Fibroblast of pulmonary artery (primary cell): ENCODE measurements at regions not wholly inside any gene's neighbourhood (a gene's known extent, or its start where the extent isn't known, plus 50 kb on each side); places are given as distances from the start of the nearest gene placed in this dataset.
"Not testable (repeated sequence)": the region's sequence is repeated elsewhere in the genome, so short reads cannot be mapped to it uniquely, and the experiment has no call there.

Source experiments
- DNase-seq: peaks from one replicate; pipeline ENCODE4 v3.0.0-alpha.2; 2010; ENCODE audit warnings: low read depth
- H3K4me3 ChIP-seq: replicated peaks from 2 replicates; pipeline ENCODE4 v1.5.1; 2011; ENCODE audit warnings: low read depth, mild to moderate bottlenecking, control low read depth, low read length, moderate library complexity
- CTCF ChIP-seq: IDR thresholded peaks from 2 replicates; pipeline ENCODE4 v1.5.1; 2011; ENCODE audit warnings: mild to moderate bottlenecking, control low read depth, low read length, inconsistent platforms; ENCODE audit errors: missing control alignments

GRCh38 chr22:27602390-27602789 is 199.2 kb downstream of the MN1 start:
- H3K4me3 ChIP-seq, result no peak overlapping the region
- TF ChIP-seq CTCF, result no peak
- no peak for DNase-seq

- no peak for TF ChIP-seq CTCF
- no peak for DNase-seq
Observed at GRCh38 chr22:27603111-27603799, 198.3 kb downstream of the MN1 start.

GRCh38 chr22:27603800-27604144 is 197.8 kb downstream of the MN1 start:
- no peak for TF ChIP-seq CTCF
- H3K4me3 ChIP-seq, result no peak overlapping the region
- peak; percentile 19 for DNase-seq

More at GRCh38 chr22:27603111-27603799, 198.3 kb downstream of the MN1 start:
- H3K4me3 ChIP-seq, result no peak overlapping the region

- no peak overlapping the region for H3K4me3 ChIP-seq
- TF ChIP-seq CTCF, result no peak
- DNase-seq, result no peak
Observed at GRCh38 chr22:27605390-27605789, 196.2 kb downstream of the MN1 start.

- not testable (repeated sequence) for DNase-seq
Observed at GRCh38 chr22:27607750-27608149, 193.8 kb downstream of the MN1 start.

GRCh38 chr22:27609451-27609888 is 192.1 kb downstream of the MN1 start:
- no peak for TF ChIP-seq CTCF
- no peak for DNase-seq
- no peak overlapping the region for H3K4me3 ChIP-seq

More at GRCh38 chr22:27607750-27608149, 193.8 kb downstream of the MN1 start:
- not testable (repeated sequence) for H3K4me3 ChIP-seq

GRCh38 chr22:27610164-27610563 is 191.4 kb downstream of the MN1 start:
- H3K4me3 ChIP-seq, DNase-seq: not testable (repeated sequence)
